Activated CD4-positive, alpha-beta T cell treated with anti-CD3 and anti-CD28 coated beads, Interleukin-2, amount 10 ng/mL, durations not matched to agents 24 days and 14 days (primary cell): ENCODE measurements at regions not wholly inside any gene's neighbourhood (a gene's known extent, or its start where the extent isn't known, plus 50 kb on each side); places are given as distances from the start of the nearest gene placed in this dataset.

Experiments used
- DNase-seq: peaks from one replicate; pipeline ENCODE4 v3.0.0; 2022
- H3K27ac Mint-ChIP-seq: one replicate; pipeline ENCODE4 v1.8.0; 2022; ENCODE audit warnings: mild to moderate bottlenecking, mixed read lengths
- H3K27me3 Mint-ChIP-seq: one replicate; pipeline ENCODE4 v1.8.0; 2022; ENCODE audit warnings: mixed read lengths
- H3K36me3 Mint-ChIP-seq: one replicate; pipeline ENCODE4 v1.8.0; 2022; ENCODE audit warnings: low read depth, mild to moderate bottlenecking, mixed read lengths
- H3K4me1 Mint-ChIP-seq: one replicate; pipeline ENCODE4 v1.8.0; 2021; ENCODE audit warnings: mixed read lengths
- H3K4me3 Mint-ChIP-seq: one replicate; pipeline ENCODE4 v1.8.0; 2022; ENCODE audit warnings: mild to moderate bottlenecking, moderate library complexity, mixed read lengths
- H3K9me3 Mint-ChIP-seq: one replicate; pipeline ENCODE4 v1.8.0; 2021; ENCODE audit warnings: mixed read lengths
- intact Hi-C: fragments of 100-400 bp; cut with micrococcal nuclease; formaldehyde crosslinking; loops from one replicate; pipeline ENCODE4 v1.15.1; 2023

GRCh38 chr14:50008562-50008961 lies 107.8 kb downstream of the VCPKMT start:
- H3K4me1 Mint-ChIP-seq: peaks cover 35% of the 10 kb centered on the region
- no peak overlapping the region for H3K4me3 Mint-ChIP-seq
- H3K36me3 Mint-ChIP-seq: peaks cover 22% of the 10 kb centered on the region
- H3K27ac Mint-ChIP-seq: no peak overlapping the region
- no peaks in the 10 kb centered on the region for H3K9me3 Mint-ChIP-seq
- H3K27me3 Mint-ChIP-seq: no peaks in the 10 kb centered on the region
- DNase-seq: no peak
- intact Hi-C loops: no loop called here

DNA sequence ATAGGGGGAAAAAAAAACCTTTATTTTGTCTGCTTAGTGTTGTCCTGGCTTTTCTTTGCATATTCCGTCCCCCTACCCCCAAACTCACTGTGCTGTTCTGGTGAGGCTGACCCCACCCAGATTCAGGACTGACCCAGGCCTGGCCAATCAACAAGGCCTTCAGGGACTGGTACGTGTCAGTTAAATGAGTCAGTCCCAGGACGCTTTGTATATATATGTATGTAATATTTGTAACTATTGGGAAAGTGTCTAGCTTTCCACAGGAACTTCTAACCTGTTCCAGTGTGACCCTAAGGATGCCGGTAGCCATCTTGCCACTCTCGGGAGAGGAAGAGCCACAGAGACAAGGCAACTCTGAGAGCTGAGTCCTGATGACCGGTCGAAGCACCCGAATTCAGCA lies 107.4 kb downstream of the VCPKMT start:
- Mint-ChIP-seq H3K4me1 (peaks cover 33% of the 10 kb centered on the region), H3K27ac (no peak overlapping the region), H3K36me3 (peaks cover 23% of the 10 kb centered on the region), H3K9me3 (no peaks in the 10 kb centered on the region), H3K27me3 (no peaks in the 10 kb centered on the region), H3K4me3 (no peak overlapping the region)
- intact Hi-C loops: no loop called here
- DNase-seq: no peak

DNA sequence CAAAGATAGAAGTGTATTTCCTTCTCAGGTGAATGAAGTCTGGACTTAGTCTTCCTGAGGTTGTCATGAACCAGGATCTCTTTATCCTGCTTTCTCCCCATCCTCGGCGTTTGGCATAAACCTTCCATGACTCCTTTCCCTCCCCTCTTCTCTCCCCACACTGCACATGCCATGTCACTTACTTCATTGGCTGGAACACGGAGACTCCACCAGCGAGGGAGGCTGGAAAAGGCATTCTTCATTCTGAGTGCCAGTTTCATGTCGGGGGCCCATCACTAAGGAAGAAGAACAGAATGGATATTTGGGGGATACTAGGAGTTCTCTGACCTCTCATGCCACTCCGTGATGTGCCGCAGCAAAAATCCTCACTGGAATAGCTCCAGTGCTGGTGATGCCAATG lies 105.6 kb downstream of the VCPKMT start:
- H3K4me3 Mint-ChIP-seq: no peak overlapping the region
- no peak overlapping the region for H3K27ac Mint-ChIP-seq
- H3K4me1 Mint-ChIP-seq: peaks cover 35% of the 10 kb centered on the region
- H3K36me3 Mint-ChIP-seq: peaks cover 27% of the 10 kb centered on the region
- no peaks in the 10 kb centered on the region for H3K9me3 Mint-ChIP-seq
- DNase-seq: no peak
- intact Hi-C loops: no loop called here
- H3K27me3 Mint-ChIP-seq: no peaks in the 10 kb centered on the region

- Mint-ChIP-seq H3K4me3 (no peak overlapping the region), H3K27me3 (no peaks in the 10 kb centered on the region), H3K27ac (no peak overlapping the region), H3K36me3 (peaks cover 31% of the 10 kb centered on the region), H3K9me3 (no peaks in the 10 kb centered on the region), H3K4me1 (peaks cover 38% of the 10 kb centered on the region)
- DNase-seq: no peak
- intact Hi-C loops: no loop called here
These were observed 105.1 kb downstream of the VCPKMT start for GRCh38 chr14:50011242-50011641.

GRCh38 chr14:50012644-50013043 lies 103.7 kb downstream of the VCPKMT start:
- no peak overlapping the region for H3K27ac Mint-ChIP-seq
- no peaks in the 10 kb centered on the region for H3K27me3 Mint-ChIP-seq
- no peaks in the 10 kb centered on the region for H3K9me3 Mint-ChIP-seq
- H3K4me1 Mint-ChIP-seq: peaks cover 34% of the 10 kb centered on the region
- no peak overlapping the region for H3K4me3 Mint-ChIP-seq
- no peak for DNase-seq
- intact Hi-C loops: no loop called here
- peaks cover 31% of the 10 kb centered on the region for H3K36me3 Mint-ChIP-seq

GRCh38 chr14:50013198-50013918 lies 103.0 kb downstream of the VCPKMT start:
- DNase-seq: no peak
- peaks cover 31% of the 10 kb centered on the region for H3K36me3 Mint-ChIP-seq
- no peaks in the 10 kb centered on the region for H3K9me3 Mint-ChIP-seq
- no peaks in the 10 kb centered on the region for H3K27me3 Mint-ChIP-seq
- peaks cover 34% of the 10 kb centered on the region for H3K4me1 Mint-ChIP-seq
- intact Hi-C loops: no loop called here
- H3K27ac Mint-ChIP-seq: no peak overlapping the region
- H3K4me3 Mint-ChIP-seq: no peak overlapping the region

- Mint-ChIP-seq H3K4me3 (no peak overlapping the region), H3K27me3 (no peaks in the 10 kb centered on the region), H3K27ac (no peak overlapping the region), H3K9me3 (no peaks in the 10 kb centered on the region), H3K4me1 (peaks cover 29% of the 10 kb centered on the region), H3K36me3 (peaks cover 34% of the 10 kb centered on the region)
- no peak for DNase-seq
- intact Hi-C loops: no loop called here
These were observed 102.4 kb downstream of the VCPKMT start for GRCh38 chr14:50013934-50014333.

GRCh38 chr14:50014809-50015430 lies 101.5 kb downstream of the VCPKMT start:
- no peak for DNase-seq
- Mint-ChIP-seq H3K27ac (peak overlapping the region; percentile 21), H3K4me1 (peaks cover 29% of the 10 kb centered on the region), H3K36me3 (peaks cover 39% of the 10 kb centered on the region), H3K27me3 (no peaks in the 10 kb centered on the region), H3K4me3 (no peak overlapping the region), H3K9me3 (peaks cover 4% of the 10 kb centered on the region)
- intact Hi-C loops: no loop called here

- no peak overlapping the region for H3K4me3 Mint-ChIP-seq
- peaks cover 28% of the 10 kb centered on the region for H3K4me1 Mint-ChIP-seq
- DNase-seq: no peak
- H3K9me3 Mint-ChIP-seq: peaks cover 9% of the 10 kb centered on the region
- H3K27ac Mint-ChIP-seq: no peak overlapping the region
- no peaks in the 10 kb centered on the region for H3K27me3 Mint-ChIP-seq
- peaks cover 40% of the 10 kb centered on the region for H3K36me3 Mint-ChIP-seq
- intact Hi-C loops: no loop called here
These were observed 100.7 kb downstream of the VCPKMT start for GRCh38 chr14:50015716-50016115.

DNA sequence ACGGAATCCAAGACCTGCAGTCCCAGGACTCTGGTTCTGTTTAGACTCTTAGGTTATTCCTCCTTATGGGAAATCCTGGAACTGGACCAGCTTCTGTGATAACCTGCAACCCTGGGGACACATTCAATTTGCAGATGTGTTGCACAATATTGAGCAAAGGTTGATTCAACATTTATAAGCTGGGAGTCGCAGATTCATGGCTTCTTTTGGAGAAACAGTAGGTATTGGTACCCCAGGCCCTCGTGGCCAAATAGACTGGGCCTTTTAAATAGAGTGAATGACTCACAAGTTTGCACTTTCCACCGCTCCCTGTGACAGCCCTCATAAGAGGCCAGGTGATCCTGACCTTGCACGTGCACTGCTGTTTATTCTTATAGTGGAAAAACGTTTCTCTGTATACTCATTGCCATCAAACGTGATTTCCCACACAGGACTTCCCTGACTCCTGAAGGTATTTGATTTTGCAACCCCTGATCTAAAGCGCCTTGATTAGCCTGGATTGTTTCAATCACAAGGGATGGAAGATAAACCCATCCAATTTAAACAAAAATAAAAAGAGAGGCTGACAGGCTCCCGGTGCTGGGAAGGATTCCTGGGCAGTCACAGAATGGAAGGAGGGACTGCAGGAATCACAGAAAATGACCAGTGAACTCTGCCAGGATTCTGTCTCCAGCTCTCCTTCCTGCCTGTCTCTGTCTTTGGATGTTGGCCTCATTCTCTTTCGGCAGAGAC lies 98.0 kb downstream of the VCPKMT start:
- intact Hi-C loops: no loop called here
- Mint-ChIP-seq H3K27ac (no peak overlapping the region), H3K4me3 (no peak overlapping the region), H3K36me3 (peaks cover 50% of the 10 kb centered on the region), H3K4me1 (peaks cover 38% of the 10 kb centered on the region), H3K27me3 (no peaks in the 10 kb centered on the region), H3K9me3 (peaks cover 14% of the 10 kb centered on the region)
- no peak for DNase-seq

DNA sequence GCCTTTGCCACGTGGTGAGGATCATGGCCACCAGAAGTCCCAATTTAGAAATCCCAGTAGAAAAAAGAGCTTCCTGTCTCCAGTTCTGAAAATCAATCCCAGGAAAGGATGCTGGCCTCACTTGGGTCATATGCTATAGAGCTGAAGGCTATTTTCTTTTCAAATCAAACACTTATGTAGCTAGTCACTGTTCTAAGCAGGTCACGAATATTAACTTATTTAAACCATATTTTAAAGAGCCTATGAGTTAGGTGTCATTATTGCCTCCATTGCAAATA lies 97.5 kb downstream of the VCPKMT start:
- no peak for DNase-seq
- Mint-ChIP-seq H3K27ac (no peak overlapping the region), H3K27me3 (no peaks in the 10 kb centered on the region), H3K9me3 (peaks cover 18% of the 10 kb centered on the region), H3K4me1 (peaks cover 41% of the 10 kb centered on the region), H3K4me3 (no peak overlapping the region), H3K36me3 (peaks cover 51% of the 10 kb centered on the region)
- intact Hi-C loops: no loop called here

GRCh38 chr14:50020184-50020583 lies 96.2 kb downstream of the VCPKMT start:
- Mint-ChIP-seq H3K4me1 (peaks cover 34% of the 10 kb centered on the region), H3K27me3 (no peaks in the 10 kb centered on the region), H3K4me3 (no peak overlapping the region), H3K9me3 (peaks cover 19% of the 10 kb centered on the region), H3K36me3 (peaks cover 50% of the 10 kb centered on the region), H3K27ac (no peak overlapping the region)
- no peak for DNase-seq
- intact Hi-C loops: loop anchor here (2.0 kb wide), 1 partner anchor 19 kb away; no protein-coding TSS in a partner anchor

GRCh38 chr14:50020799-50021198 lies 95.6 kb downstream of the VCPKMT start:
- Mint-ChIP-seq H3K27ac (peak overlapping the region; percentile 82), H3K9me3 (peaks cover 25% of the 10 kb centered on the region), H3K4me3 (peak overlapping the region; percentile 52), H3K27me3 (no peaks in the 10 kb centered on the region), H3K4me1 (peaks cover 33% of the 10 kb centered on the region), H3K36me3 (peaks cover 53% of the 10 kb centered on the region)
- no peak for DNase-seq
- intact Hi-C loops: loop anchor here (1.0 to 2.0 kb wide), 3 partner anchors 18 to 42 kb away; no protein-coding TSS in a partner anchor
